Upper lobe of left lung (tissue), 6 donors: ENCODE measurements at regions not wholly inside any gene's neighbourhood (a gene's known extent, or its start where the extent isn't known, plus 50 kb on each side); places are given as distances from the start of the nearest gene placed in this dataset.

Source experiments
- ATAC-seq, 2 donors: fragments of 200-7000 bp; cut with Tn5 transposase; one replicate each; pipeline ENCODE4 v1.9.1; 2022; ENCODE audit warnings: mild to moderate bottlenecking in 2 of 2, moderate library complexity in 2 of 2; ENCODE audit not compliant: low FRiP score in 2 of 2
- DNase-seq, 2 donors: peaks; one replicate each; pipeline ENCODE4 v3.0.0-alpha.2; 2019 to 2020
- H3K27ac ChIP-seq, 4 donors: fragments of 200-600 bp; sonication (generic); one replicate each; pipeline ENCODE4 v1.5.1; 2016 to 2019
- H3K27me3 ChIP-seq, 4 donors: fragments of 200-600 bp; sonication (generic); one replicate each; pipeline ENCODE4 v1.5.1; 2017 to 2019
- H3K36me3 ChIP-seq, 4 donors: fragments of 200-600 bp; sonication (generic); one replicate each; pipeline ENCODE4 v1.5.1; 2016 to 2019
- H3K4me1 ChIP-seq, 4 donors: fragments of 200-600 bp; sonication (generic); one replicate each; pipeline ENCODE4 v1.5.1; 2018 to 2019
- H3K4me3 ChIP-seq, 4 donors: fragments of 200-600 bp; sonication (generic); one replicate each; pipeline ENCODE4 v1.5.1; 2017 to 2019; ENCODE audit warnings: mild to moderate bottlenecking in 2 of 4, moderate library complexity in 1 of 4
- H3K9me3 ChIP-seq, 4 donors: fragments of 200-600 bp; sonication (generic); one replicate each; pipeline ENCODE4 v1.5.1; 2018 to 2019
- CTCF ChIP-seq, 6 experiments: fragments of 450-650 bp in 4 of 6; fragments of 200-600 bp in 2 of 6; sonication (generic) in 2 of 6; IDR thresholded peaks; one replicate each; pipeline ENCODE4 v1.5.1; 2016 to 2019; ENCODE audit warnings: antibody characterized with exemption in 6 of 6
- EP300 ChIP-seq, 4 donors: sonication (generic); formaldehyde crosslinking; IDR thresholded peaks; one replicate each; pipeline ENCODE4 v1.5.1; 2017; ENCODE audit warnings: antibody characterized with exemption in 4 of 4, control low read depth in 2 of 4
- POLR2A ChIP-seq, 4 donors: fragments of 450-650 bp; IDR thresholded peaks; one replicate each; pipeline ENCODE4 v1.5.1; 2016 to 2017; ENCODE audit warnings: antibody characterized with exemption in 4 of 4, mild to moderate bottlenecking in 2 of 4
- POLR2AphosphoS5 ChIP-seq, 2 donors: sonication (generic); formaldehyde crosslinking; IDR thresholded peaks; one replicate each; pipeline ENCODE4 v1.5.1; 2017; ENCODE audit warnings: antibody characterized with exemption in 2 of 2
- WGBS, 2 donors: methylation state at CpG; one replicate each; pipeline ENCODE4 v1.1.5; 2017 to 2018; 5-methylcytosine and 5-hydroxymethylcytosine counted together
- donor health status: DM: no; HTN: no; CAD: no; lungs with moderate emphysema.
- donor health status: DM: no; HTN: yes; CAD: no; lungs with severe emphysema.

DNA sequence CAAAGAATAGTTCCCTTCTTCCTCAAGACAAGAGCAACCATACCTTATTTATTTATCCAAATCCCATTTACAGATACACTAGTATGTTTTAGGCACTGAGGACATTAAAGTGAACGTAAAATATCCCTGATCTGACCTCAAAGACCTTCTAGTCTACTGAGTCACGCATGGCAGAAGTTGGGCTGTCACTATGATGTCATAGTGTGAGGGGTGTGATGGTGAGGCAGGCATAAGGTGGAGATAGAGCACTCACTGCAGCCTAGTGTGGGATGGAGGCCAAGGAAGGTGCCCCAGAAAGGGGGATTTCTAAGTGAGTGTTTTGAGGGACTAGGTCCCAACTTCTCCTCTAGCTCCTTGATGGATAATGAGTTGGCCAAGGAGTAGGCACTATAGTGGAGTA lies 249.5 kb upstream of the SKOR2 start:
- no peak overlapping the region for H3K27ac ChIP-seq
- TF ChIP-seq POLR2AphosphoS5 (IDR thresholded peaks at IDR 0.05), result no peak
- TF ChIP-seq CTCF (IDR thresholded peaks at IDR 0.05), result no peak
- no peak for TF ChIP-seq EP300 (IDR thresholded peaks at IDR 0.05)
- no peak for TF ChIP-seq POLR2A (IDR thresholded peaks at IDR 0.05)
- H3K36me3 ChIP-seq, result no peaks in the 10 kb centered on the region
- H3K27me3 ChIP-seq, result no peaks in the 10 kb centered on the region
- H3K4me1 ChIP-seq, result no peaks in the 10 kb centered on the region
- no peak for DNase-seq
- no peaks in the 10 kb centered on the region for H3K9me3 ChIP-seq
- ATAC-seq, result no peak
- no peak overlapping the region for H3K4me3 ChIP-seq
- WGBS, 2 donors, result 41 to 74% methylated on average over 2 of the region's 2 CpGs

- H3K4me1 ChIP-seq, result no peaks in the 10 kb centered on the region
- no peaks in the 10 kb centered on the region for H3K27me3 ChIP-seq
- ATAC-seq, result no peak
- H3K9me3 ChIP-seq, result no peaks in the 10 kb centered on the region
- H3K36me3 ChIP-seq, result no peaks in the 10 kb centered on the region
- WGBS, 2 donors, result 79 to 89% methylated on average over 3 of the region's 3 CpGs
- DNase-seq, result no peak
- no peak overlapping the region for H3K4me3 ChIP-seq
- H3K27ac ChIP-seq, result no peak overlapping the region
- TF ChIP-seq POLR2A (IDR thresholded peaks at IDR 0.05), result no peak
- no peak for TF ChIP-seq CTCF (IDR thresholded peaks at IDR 0.05)
- TF ChIP-seq POLR2AphosphoS5 (IDR thresholded peaks at IDR 0.05), result no peak
- no peak for TF ChIP-seq EP300 (IDR thresholded peaks at IDR 0.05)
Observed at GRCh38 chr18:47492691-47493090, 241.2 kb upstream of the SKOR2 start.

DNA sequence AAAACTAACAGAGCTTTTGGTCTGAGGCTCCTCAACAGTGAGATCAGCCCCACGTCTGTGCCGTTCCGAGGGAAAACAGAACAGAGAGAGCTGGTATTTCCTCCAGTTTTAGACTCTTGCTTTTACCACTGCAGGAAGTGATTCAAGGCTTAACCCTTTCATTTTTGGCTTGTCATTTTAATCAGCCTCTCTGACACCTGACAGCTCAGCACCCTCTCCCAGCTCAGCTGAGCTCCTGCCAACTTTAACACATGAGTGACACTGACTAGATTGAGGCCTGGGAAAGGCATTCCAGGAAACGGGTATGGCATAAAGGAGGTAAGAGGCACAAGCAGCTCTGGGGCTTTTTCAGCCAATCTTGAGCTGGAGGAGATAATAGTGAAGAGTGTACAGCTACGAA lies 239.4 kb upstream of the SKOR2 start:
- Histone ChIP-seq H3K9me3 (no peaks in the 10 kb centered on the region), H3K27me3 (no peaks in the 10 kb centered on the region), H3K36me3 (no peaks in the 10 kb centered on the region), H3K27ac (no peak overlapping the region), H3K4me1 (no peaks in the 10 kb centered on the region), H3K4me3 (no peak overlapping the region)
- DNase-seq (no peak), ATAC-seq (no peak)
- no peak for TF ChIP-seq POLR2A (IDR thresholded peaks at IDR 0.05)
- no peak for TF ChIP-seq EP300 (IDR thresholded peaks at IDR 0.05)
- no peak for TF ChIP-seq CTCF (IDR thresholded peaks at IDR 0.05)
- no peak for TF ChIP-seq POLR2AphosphoS5 (IDR thresholded peaks at IDR 0.05)
- WGBS, 2 donors, result 37 to 48% methylated on average over 5 of the region's 5 CpGs

- Histone ChIP-seq H3K27me3 (no peaks in the 10 kb centered on the region), H3K9me3 (no peaks in the 10 kb centered on the region), H3K4me3 (no peak overlapping the region), H3K36me3 (no peaks in the 10 kb centered on the region), H3K4me1 (no peaks in the 10 kb centered on the region), H3K27ac (no peak overlapping the region)
- DNase-seq, result no peak
- ATAC-seq, result no peak
- WGBS, 2 donors, result 69 to 91% methylated on average over 2 to 5 of the region's 5 CpGs
- TF ChIP-seq POLR2AphosphoS5 (IDR thresholded peaks at IDR 0.05) (no peak), CTCF (IDR thresholded peaks at IDR 0.05) (no peak), EP300 (IDR thresholded peaks at IDR 0.05) (no peak), POLR2A (IDR thresholded peaks at IDR 0.05) (no peak)
Observed at GRCh38 chr18:47485221-47485797, 233.8 kb upstream of the SKOR2 start.

GRCh38 chr18:47484068-47484467 lies 232.6 kb upstream of the SKOR2 start:
- no peaks in the 10 kb centered on the region for H3K4me1 ChIP-seq
- TF ChIP-seq POLR2AphosphoS5 (IDR thresholded peaks at IDR 0.05) (no peak), EP300 (IDR thresholded peaks at IDR 0.05) (no peak), POLR2A (IDR thresholded peaks at IDR 0.05) (no peak), CTCF (IDR thresholded peaks at IDR 0.05) (no peak)
- no peak overlapping the region for H3K27ac ChIP-seq
- H3K9me3 ChIP-seq, result no peaks in the 10 kb centered on the region
- DNase-seq (no peak), ATAC-seq (no peak)
- no peak overlapping the region for H3K4me3 ChIP-seq
- WGBS, 2 donors, result 61% methylated on average over 2 of the region's 2 CpGs
- H3K36me3 ChIP-seq, result no peaks in the 10 kb centered on the region
- H3K27me3 ChIP-seq, result no peaks in the 10 kb centered on the region
